GM19043 (cell line): ENCODE measurements at regions not wholly inside any gene's neighbourhood (a gene's known extent, or its start where the extent isn't known, plus 50 kb on each side); places are given as distances from the start of the nearest gene placed in this dataset.

ENCODE experiments used
- ATAC-seq: cut with Tn5 transposase; IDR thresholded peaks from one replicate; pipeline ENCODE4 v1.9.1; 2021; ENCODE audit warnings: low read depth; ENCODE audit not compliant: unreplicated experiment

DNA sequence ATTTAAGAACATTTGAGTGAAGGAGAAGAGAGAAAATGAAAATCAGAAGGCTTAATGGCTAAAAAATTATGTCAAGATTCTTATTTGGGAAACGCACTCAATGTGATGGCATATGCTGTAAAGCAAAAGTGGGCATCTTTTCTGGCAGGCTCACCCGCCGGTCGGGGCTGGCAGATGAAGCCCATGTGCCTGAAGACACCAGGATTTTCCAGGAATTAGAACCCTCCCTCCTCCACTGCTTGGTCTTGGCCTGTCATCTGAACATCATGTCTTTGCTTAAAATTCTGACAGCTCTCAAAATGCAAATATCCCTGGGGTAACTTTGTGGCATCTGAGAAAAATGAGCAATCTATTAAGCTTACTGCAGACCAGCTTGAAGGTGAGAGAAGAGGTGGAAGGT lies 337.9 kb downstream of the IRX1 start:
- ATAC-seq: no peak

DNA sequence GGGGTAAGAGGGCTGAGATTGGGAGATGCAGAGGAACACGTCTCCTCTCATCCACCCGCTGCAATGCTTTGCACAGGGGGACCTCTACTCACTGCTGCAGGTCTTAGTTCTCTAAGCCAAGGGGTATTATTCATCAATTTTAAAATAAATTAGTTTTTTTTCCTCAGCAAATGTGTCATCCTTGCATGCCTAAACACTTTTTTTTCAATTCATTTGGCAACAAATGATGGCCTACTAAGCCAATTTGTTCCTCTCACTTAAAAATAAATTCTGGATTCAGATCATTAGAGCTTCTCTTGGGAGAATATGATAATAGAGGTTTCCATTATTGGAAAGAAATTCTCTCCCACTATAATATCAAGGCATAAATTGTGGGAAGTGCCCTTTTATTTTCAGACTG lies 338.3 kb downstream of the IRX1 start:
- no peak for ATAC-seq

- no peak for ATAC-seq
These were observed 348.2 kb downstream of the IRX1 start for GRCh38 chr5:3943859-3944258.

DNA sequence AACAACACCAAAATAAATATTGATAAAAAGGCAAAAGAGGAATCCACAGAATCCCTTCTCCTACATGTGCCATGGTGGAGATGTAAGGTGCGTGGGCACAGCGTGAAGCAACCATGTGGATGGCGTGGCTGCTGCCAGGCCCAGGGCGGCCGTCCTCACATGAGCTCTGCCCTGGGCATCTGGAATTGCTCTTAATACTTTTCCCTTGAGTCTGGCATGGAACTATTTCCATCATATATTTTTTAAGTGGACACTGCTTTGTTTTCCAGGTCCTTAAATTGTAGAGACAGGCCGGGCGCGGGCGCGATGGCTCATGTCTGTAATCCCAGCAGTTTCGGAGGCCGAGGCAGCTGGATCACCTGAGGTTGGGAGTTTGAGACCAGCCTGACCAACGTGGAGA lies 349.3 kb downstream of the IRX1 start:
- ATAC-seq: no peak

DNA sequence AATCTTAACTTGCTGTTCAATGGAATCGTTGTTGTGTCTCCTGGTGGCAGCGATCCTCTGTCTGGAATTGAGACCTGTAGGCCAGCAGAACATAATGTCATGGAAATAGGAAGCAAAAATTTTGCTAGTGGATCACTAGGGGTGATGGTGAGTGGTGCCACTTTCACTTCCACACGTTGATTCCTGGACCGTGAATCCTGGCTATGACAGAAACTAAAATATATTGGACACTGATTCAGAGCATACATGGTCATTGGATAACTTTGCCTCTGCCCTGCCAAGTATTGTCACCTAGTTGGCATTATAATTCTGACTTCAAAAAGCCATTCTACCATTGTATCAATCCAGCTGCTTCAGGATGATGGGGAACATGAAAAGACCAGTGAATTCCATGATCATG lies 353.2 kb downstream of the IRX1 start:
- no peak for ATAC-seq

DNA sequence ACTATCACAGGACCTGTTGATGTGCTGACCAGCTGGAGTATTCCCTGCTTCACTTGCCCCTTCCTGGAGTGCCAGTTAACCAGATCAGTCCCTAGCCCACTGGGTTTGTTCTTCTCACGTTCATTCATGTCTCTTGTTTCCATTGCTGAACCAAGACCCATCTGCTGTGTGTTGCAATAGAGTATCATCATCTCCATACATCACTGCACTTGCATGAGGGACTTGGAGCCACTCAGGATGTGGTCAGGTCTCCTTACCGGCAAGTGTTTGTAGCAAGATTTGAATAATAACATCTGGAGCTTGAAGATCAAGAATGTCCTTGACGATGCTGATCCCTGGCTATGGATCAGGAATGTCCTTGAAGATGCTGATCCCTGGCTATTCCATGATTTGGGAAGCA lies 358.6 kb downstream of the IRX1 start:
- no peak for ATAC-seq

DNA sequence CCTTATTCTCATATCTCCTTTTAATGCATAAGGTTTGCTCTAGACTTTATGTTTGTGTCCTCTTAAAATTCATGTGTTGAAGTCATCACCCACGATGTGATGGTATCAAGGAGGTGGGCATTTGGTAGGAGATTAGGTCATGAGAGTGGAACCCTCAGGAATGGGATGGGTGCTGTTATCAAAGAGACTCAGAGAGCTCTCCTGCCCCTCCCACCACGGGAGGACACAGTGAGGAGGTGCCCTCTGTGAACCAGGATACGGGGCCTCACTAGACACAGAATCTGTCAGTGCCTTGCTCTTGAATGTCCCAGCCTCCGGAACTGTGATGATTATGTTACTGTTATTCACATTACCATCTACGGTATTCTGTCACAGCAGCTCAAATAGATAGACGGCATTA lies 359.0 kb downstream of the IRX1 start:
- no peak for ATAC-seq

GRCh38 chr5:3957658-3958057 lies 362.0 kb downstream of the IRX1 start:
- ATAC-seq: no peak

DNA sequence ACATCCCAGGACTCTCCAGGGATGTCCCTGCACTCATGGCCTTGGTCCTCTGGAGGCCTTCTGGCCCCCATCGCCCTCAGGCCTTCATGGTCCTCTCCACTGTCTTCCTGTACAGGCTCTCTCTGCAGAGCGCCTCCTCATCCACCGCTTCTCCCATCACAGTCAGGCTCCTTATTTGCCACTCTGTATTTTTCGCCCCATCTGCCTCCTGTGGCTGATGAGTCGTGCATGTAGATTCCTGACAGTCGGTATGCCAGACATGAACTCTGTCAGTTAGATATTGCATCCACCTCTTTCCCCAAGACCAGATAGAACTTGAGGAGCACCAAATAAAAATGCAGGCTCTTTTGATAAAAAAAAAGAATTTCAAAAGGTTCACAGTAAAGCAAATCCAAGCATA lies 362.8 kb downstream of the IRX1 start:
- no peak for ATAC-seq

GRCh38 chr5:3962113-3962512 lies 366.5 kb downstream of the IRX1 start:
- ATAC-seq: no peak

DNA sequence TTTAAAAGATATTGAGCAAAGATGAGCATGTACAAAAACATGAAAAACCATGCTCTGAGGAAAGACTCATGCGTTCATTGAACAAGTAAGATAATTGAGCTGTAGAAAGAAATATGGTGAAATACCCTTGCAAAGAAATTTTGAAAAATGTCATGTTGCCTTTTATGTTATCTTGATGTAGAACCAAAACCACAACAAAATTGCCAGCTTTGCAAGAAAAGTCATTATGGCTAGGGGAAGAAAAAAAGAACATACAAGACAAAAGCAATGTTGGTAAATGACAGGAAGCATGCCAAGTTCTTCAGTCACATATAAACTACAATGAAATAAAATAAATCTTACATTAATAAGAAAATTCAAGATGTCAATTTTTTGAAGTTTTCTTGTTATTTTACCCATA lies 368.0 kb downstream of the IRX1 start:
- no peak for ATAC-seq

DNA sequence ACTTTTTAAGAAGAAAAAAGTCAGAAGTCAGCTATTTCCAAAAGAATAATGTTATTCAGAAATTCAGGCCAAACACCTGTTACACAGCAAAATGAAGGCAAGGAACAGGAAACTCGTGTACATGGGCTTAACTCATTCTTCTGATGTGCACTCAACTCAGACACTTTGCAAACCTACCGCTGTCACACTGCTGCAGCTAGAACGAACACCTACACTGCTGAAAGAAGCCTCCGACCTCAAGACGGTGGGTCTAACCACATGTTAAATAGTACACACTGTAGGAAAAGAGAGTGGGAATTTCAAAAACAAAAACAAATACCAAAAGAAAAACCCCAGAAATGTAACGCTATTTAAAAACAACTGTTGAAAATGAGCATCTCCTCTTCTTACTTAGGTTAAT lies 384.5 kb downstream of the IRX1 start:
- ATAC-seq: no peak

DNA sequence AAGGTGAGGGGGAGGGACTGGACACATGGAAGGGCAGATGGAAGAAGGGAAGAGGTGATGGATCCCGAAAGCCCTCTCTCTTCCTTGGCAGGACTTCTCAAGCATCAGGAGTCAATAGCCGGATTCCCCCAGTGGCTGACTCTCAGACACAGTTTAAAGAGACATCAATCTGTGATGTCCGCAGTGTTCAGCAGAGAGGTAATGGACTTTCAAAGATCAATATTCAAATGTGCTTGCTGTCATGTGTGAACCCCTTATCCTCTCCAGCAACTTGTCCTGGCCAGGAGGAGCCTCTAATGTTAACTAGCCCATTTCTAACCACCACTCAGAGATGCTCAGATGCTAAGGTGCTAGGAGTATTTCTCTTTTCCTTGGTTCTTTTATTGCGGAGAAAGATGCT lies 392.2 kb downstream of the IRX1 start:
- ATAC-seq: no peak

DNA sequence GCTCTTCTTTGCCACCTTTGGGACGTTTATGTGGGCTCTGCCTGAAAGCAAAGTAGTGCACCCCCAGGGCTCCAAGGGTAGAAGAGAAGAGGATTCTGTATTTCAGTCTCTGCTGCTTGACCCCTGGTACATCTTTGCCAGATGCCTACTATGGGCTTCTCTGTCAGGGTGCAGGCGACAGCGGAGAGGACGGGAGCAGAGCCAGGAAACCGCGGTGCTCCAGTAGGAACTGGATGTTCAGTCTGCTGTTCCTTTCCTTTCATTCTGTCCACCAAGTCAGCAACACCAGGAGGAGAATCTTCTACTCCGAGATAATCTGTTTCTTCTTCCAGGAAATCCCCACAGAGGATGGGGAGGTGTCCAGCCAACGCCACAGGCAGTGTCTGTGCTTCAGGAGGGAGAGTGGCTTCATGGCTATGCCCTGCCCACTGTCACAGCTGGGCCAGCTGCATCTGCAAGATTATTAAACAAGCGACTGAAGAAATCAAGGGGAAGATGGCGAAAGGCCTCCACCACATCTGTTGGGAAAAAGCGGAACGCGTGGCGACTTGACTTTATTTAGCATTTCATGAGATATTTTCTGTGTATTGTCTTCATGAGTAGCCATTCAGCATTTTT lies 398.3 kb downstream of the IRX1 start:
- no peak for ATAC-seq

- no peak for ATAC-seq
These were observed 399.0 kb downstream of the IRX1 start for GRCh38 chr5:3994628-3995027.

- no peak for ATAC-seq
These were observed 400.5 kb downstream of the IRX1 start for GRCh38 chr5:3995954-3996619.

- ATAC-seq: no peak
These were observed 401.2 kb downstream of the IRX1 start for GRCh38 chr5:3996707-3997336.

DNA sequence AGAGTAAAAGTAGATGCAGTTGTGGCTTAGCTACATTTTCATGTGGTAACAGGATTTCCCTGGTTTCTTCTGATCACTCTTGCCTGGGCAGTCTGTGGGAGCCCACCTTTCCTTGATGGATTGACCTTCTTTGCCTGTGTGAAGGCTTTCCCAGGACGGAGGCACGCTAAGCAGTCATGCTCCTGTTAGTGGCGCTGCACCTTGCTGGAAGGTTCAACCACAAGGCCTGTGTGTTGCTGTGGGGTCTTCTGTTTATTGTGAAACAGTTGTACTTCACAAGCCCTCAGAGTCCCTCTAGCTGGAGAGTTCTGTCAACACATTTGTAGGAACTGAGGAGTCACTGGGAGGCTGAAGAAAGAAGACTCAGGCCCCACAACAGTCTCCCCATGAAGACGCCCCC lies 402.0 kb downstream of the IRX1 start:
- no peak for ATAC-seq

DNA sequence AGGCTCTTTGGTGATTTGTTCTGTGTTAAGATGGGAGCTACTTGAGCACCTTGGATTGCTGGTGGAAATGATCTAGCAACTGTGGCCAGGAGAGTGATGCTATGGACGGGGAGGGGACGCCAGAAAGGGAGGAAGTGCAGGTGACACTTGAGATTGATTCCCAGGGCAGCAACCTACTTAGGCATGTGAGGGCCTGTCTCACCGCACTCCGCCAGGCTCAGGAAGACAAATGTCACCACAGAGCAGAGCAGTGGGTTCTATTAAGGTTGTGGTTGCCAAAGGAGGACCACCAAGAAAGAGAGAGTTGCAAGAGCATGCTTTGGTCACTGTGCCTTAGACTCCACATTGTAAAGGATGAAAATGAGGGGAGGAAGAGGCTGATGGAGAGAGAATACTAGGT lies 404.3 kb downstream of the IRX1 start:
- ATAC-seq: no peak

GRCh38 chr5:4001004-4001403 lies 405.4 kb downstream of the IRX1 start:
- no peak for ATAC-seq

GRCh38 chr5:4001758-4002533 lies 406.3 kb downstream of the IRX1 start:
- ATAC-seq: no peak

- ATAC-seq: no peak
These were observed 409.7 kb downstream of the IRX1 start for GRCh38 chr5:4005335-4005734.
